ENCODE measurements at regions not wholly inside any gene's neighbourhood (a gene's known extent, or its start where the extent isn't known, plus 50 kb on each side); places are given as distances from the start of the nearest gene placed in this dataset.
"Not testable (repeated sequence)": the region's sequence is repeated elsewhere in the genome, so short reads cannot be mapped to it uniquely, and the experiment has no call there.

- DNase-seq (ENCODE audit: low read depth), result no peak
Observed at GRCh38 chr2:4039896-4040295, 336.5 kb downstream of the DCDC2C start.

GRCh38 chr2:4047961-4048891, 344.9 kb downstream of the DCDC2C start:
- no peak for DNase-seq (ENCODE audit: low read depth)

GRCh38 chr2:4049463-4049862, 346.1 kb downstream of the DCDC2C start:
- DNase-seq (ENCODE audit: low read depth), result no peak

- DNase-seq (ENCODE audit: low read depth), result no peak
Observed at GRCh38 chr2:4053769-4054493, 350.6 kb downstream of the DCDC2C start.

- no peak for DNase-seq (ENCODE audit: low read depth)
Observed at GRCh38 chr2:4066217-4066616, 362.8 kb downstream of the DCDC2C start.

GRCh38 chr2:4073026-4073569, 369.7 kb downstream of the DCDC2C start:
- DNase-seq (ENCODE audit: low read depth), result no peak

GRCh38 chr2:4077017-4077416, 373.6 kb downstream of the DCDC2C start:
- DNase-seq (ENCODE audit: low read depth), result no peak

GRCh38 chr2:4085186-4085585, 381.8 kb downstream of the DCDC2C start:
- DNase-seq (ENCODE audit: low read depth), result no peak

- DNase-seq (ENCODE audit: low read depth), result no peak
Observed at GRCh38 chr2:4090668-4091630, 387.6 kb downstream of the DCDC2C start.

- no peak for DNase-seq (ENCODE audit: low read depth)
Observed at GRCh38 chr2:4091869-4092268, 388.5 kb downstream of the DCDC2C start.

GRCh38 chr2:4094743-4095142, 391.4 kb downstream of the DCDC2C start:
- DNase-seq (ENCODE audit: low read depth), result no peak

GRCh38 chr2:4096978-4097766, 393.8 kb downstream of the DCDC2C start:
- DNase-seq (ENCODE audit: low read depth), result no peak

- DNase-seq (ENCODE audit: low read depth), result no peak
Observed at GRCh38 chr2:4098137-4098536, 394.8 kb downstream of the DCDC2C start.

- no peak for DNase-seq (ENCODE audit: low read depth)
Observed at GRCh38 chr2:4101936-4102335, 398.6 kb downstream of the DCDC2C start.

GRCh38 chr2:4107179-4107578, 403.8 kb downstream of the DCDC2C start:
- no peak for DNase-seq (ENCODE audit: low read depth)

- no peak for DNase-seq (ENCODE audit: low read depth)
Observed at GRCh38 chr2:4110273-4110672, 406.9 kb downstream of the DCDC2C start.

GRCh38 chr2:4115435-4115834, 412.1 kb downstream of the DCDC2C start:
- not testable (repeated sequence) for DNase-seq (ENCODE audit: low read depth)

GRCh38 chr2:4122726-4123125, 419.4 kb downstream of the DCDC2C start:
- no peak for DNase-seq (ENCODE audit: low read depth)

- DNase-seq (ENCODE audit: low read depth), result no peak
Observed at GRCh38 chr2:4130651-4131050, 427.3 kb downstream of the DCDC2C start.

Measured in LHCN-M2 (cell line).